Smooth muscle cell (in vitro differentiated cells): ENCODE measurements at regions not wholly inside any gene's neighbourhood (a gene's known extent, or its start where the extent isn't known, plus 50 kb on each side); places are given as distances from the start of the nearest gene placed in this dataset.

ENCODE experiments used
- DNase-seq: peaks from one replicate; lab custom pipeline; 2025; ENCODE audit not compliant: unreplicated experiment; lab: John Stamatoyannopoulos, UW
- H2AFZ ChIP-seq: fragments of 200-600 bp; sonication (generic); 2 replicates; pipeline ENCODE4 v1.6.0; 2016; ENCODE audit warnings: antibody characterized with exemption, low read depth, mild to moderate bottlenecking
- H3F3A ChIP-seq: fragments of 200-600 bp; sonication (generic); 2 replicates; pipeline ENCODE4 v1.6.0; 2017; ENCODE audit warnings: antibody characterized with exemption, low read depth
- H3K27ac ChIP-seq: fragments of 200-600 bp; sonication (generic); 2 replicates; pipeline ENCODE4 v1.5.1; 2016; ENCODE audit warnings: low read depth, mild to moderate bottlenecking
- H3K27me3 ChIP-seq: fragments of 200-600 bp; sonication (generic); 2 replicates; pipeline ENCODE4 v1.6.1; 2016; ENCODE audit warnings: low read depth, mild to moderate bottlenecking
- H3K36me3 ChIP-seq: fragments of 200-600 bp; sonication (generic); 2 replicates; pipeline ENCODE4 v1.5.1; 2016; ENCODE audit warnings: low read depth
- H3K4me1 ChIP-seq: fragments of 200-600 bp; sonication (generic); 2 replicates; pipeline ENCODE4 v1.5.1; 2016; ENCODE audit warnings: low read depth
- H3K4me2 ChIP-seq: fragments of 200-600 bp; sonication (generic); 2 replicates; pipeline ENCODE4 v1.6.0; 2016; ENCODE audit warnings: mild to moderate bottlenecking
- H3K4me3 ChIP-seq: fragments of 200-600 bp; sonication (generic); 2 replicates; pipeline ENCODE4 v1.5.1; 2016; ENCODE audit warnings: mild to moderate bottlenecking
- H3K79me2 ChIP-seq: fragments of 200-600 bp; sonication (generic); 2 replicates; pipeline ENCODE4 v1.6.0; 2016; ENCODE audit warnings: low read depth, mild to moderate bottlenecking
- H3K9ac ChIP-seq: fragments of 200-600 bp; sonication (generic); 2 replicates; pipeline ENCODE4 v1.6.0; 2016; ENCODE audit warnings: low read depth
- H3K9me3 ChIP-seq: fragments of 200-600 bp; sonication (generic); replicated peaks from 2 replicates; pipeline ENCODE4 v1.5.1; 2016; ENCODE audit warnings: low read depth
- H4K20me1 ChIP-seq: fragments of 200-600 bp; sonication (generic); 2 replicates; pipeline ENCODE4 v1.6.0; 2016; ENCODE audit warnings: low read depth
- WGBS: methylation state at CpG from one replicate; pipeline ENCODE4 v1.1.7; 2016; ENCODE audit warnings: low lambda C conversion rate; 5-methylcytosine and 5-hydroxymethylcytosine counted together
- TF ChIP-seq, protein P1 (sequence below): fragments of 200-600 bp; sonication (generic); IDR thresholded peaks from 2 replicates; pipeline ENCODE4 v1.5.1; 2017; ENCODE audit warnings: borderline replicate concordance, mild to moderate bottlenecking, antibody characterized with exemption; ENCODE audit not compliant: insufficient read depth, poor library complexity, severe bottlenecking

DNA sequence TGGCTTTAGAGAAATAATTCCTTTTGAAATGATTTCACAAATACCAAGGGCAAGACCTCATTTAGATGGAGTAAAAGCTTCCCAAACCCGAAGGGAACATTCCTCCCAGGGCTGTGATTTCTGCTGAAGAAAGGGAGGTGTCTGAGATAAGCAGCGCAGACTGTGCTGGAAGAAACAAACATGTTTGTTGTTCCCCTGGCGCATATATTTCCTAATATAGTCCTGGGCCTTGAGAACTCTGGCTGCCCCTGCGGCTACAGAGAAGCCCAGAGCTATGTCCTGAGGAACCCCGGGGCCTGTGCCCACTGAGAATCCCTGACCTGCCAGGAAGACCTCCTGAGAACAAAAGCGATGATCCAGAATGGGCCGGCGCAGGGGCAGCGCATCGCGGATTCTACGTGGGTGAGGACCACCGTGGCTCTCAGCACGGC, 372.6 kb upstream of the NT5C1B start:
- Histone ChIP-seq H3K4me1 (no peaks in the 10 kb centered on the region), H3K36me3 (no peaks in the 10 kb centered on the region), H3K4me3 (no peak overlapping the region), H3K79me2 (no peaks in the 10 kb centered on the region), H3K27me3 (no peaks in the 10 kb centered on the region), H3K9ac (no peak overlapping the region), H3K4me2 (no peak overlapping the region), H3K9me3 (no peaks in the 10 kb centered on the region), H4K20me1 (no peaks in the 10 kb centered on the region), H2AFZ (no peak overlapping the region), H3F3A (no peaks in the 10 kb centered on the region), H3K27ac (no peak overlapping the region)
- no peak for DNase-seq
- TF ChIP-seq, protein P1, sequence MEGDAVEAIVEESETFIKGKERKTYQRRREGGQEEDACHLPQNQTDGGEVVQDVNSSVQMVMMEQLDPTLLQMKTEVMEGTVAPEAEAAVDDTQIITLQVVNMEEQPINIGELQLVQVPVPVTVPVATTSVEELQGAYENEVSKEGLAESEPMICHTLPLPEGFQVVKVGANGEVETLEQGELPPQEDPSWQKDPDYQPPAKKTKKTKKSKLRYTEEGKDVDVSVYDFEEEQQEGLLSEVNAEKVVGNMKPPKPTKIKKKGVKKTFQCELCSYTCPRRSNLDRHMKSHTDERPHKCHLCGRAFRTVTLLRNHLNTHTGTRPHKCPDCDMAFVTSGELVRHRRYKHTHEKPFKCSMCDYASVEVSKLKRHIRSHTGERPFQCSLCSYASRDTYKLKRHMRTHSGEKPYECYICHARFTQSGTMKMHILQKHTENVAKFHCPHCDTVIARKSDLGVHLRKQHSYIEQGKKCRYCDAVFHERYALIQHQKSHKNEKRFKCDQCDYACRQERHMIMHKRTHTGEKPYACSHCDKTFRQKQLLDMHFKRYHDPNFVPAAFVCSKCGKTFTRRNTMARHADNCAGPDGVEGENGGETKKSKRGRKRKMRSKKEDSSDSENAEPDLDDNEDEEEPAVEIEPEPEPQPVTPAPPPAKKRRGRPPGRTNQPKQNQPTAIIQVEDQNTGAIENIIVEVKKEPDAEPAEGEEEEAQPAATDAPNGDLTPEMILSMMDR = no peak
- 92% methylated on average over 14 of the region's 14 CpGs for WGBS

DNA sequence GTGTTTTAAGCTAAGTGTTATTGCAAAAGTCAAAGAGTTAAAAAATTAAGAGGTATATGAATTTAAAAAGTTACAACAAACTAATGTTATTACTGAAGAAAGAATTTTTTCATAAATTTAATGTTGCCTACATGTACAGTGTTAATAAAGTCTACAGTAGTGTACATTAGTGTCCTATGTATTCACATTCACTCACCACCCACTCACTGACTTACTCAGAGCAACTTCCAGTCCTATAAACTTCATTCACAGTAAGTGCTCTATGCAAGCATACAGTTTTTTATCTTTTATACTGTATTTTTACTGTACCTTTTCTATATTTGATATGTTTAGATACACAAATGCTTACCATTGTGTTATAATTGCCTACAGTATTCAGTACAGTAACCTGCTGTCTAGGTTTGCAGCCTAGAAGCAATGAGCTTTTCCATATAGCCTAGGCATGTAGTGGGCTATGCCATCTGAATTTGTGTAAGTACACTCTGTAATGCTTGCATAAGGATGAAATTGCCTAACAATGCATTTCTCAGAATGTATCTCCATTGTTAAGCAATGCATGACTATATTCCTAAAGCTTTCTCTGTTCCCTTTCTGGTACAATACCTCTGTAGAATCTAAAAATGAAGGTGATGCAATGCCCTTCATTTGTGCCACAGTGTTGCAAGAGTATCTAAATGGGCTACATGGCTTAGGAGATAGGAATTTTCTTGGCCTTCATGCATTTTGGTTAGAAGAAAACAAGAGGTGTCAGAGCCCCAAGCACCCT, 370.8 kb upstream of the NT5C1B start:
- Histone ChIP-seq H3F3A (no peaks in the 10 kb centered on the region), H3K36me3 (no peaks in the 10 kb centered on the region), H3K4me2 (no peak overlapping the region), H4K20me1 (no peaks in the 10 kb centered on the region), H2AFZ (no peak overlapping the region), H3K4me1 (no peaks in the 10 kb centered on the region), H3K79me2 (no peaks in the 10 kb centered on the region), H3K27ac (no peak overlapping the region), H3K9ac (no peak overlapping the region), H3K4me3 (no peak overlapping the region), H3K27me3 (no peaks in the 10 kb centered on the region), H3K9me3 (no peaks in the 10 kb centered on the region)
- DNase-seq = no peak
- TF ChIP-seq, protein P1 = no peak

DNA sequence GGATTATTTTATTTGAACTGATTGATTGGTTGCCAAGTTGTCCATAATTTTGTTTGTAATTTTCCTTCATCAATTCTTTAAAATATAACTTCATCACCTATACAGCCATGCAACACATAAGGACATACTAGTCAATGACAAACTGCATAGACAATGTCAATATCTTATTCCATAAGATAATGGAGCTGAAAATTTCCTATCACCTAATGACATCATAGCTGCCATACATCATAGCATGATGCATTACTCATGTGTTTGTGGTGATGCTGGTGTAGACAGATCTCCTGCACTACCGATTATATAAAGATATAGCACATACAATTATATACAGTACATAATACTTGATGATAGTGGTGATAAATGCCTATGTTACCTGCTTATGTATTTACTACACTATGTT, 369.8 kb upstream of the NT5C1B start:
- TF ChIP-seq, protein P1 = no peak

DNA sequence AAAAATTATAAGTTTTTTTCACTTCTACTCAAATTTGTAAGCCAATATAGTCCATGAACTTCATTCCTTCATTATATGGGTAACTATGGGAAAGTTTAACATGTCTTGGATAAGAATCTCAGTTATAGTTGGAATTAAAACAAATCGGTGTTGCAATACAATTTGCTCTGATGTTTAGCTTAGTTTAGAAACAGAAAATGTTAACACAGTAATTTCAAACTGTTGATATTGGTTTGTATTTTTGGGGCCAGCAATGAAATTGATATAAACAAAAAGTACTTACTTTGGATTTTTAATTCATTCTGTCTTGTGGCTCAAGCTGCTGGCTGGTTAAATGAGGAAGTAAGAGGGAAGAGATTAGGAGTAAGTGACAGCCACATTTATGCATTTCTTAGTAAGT, 368.5 kb upstream of the NT5C1B start:
- Histone ChIP-seq H3K27me3 (no peaks in the 10 kb centered on the region), H3K79me2 (no peaks in the 10 kb centered on the region), H3K4me2 (no peak overlapping the region), H3K9me3 (no peaks in the 10 kb centered on the region), H4K20me1 (no peaks in the 10 kb centered on the region), H3F3A (no peaks in the 10 kb centered on the region), H2AFZ (no peak overlapping the region), H3K9ac (no peak overlapping the region), H3K4me1 (no peaks in the 10 kb centered on the region), H3K36me3 (no peaks in the 10 kb centered on the region), H3K27ac (no peak overlapping the region), H3K4me3 (no peak overlapping the region)
- no peak for DNase-seq
- TF ChIP-seq, protein P1 = no peak
- whole genome bisulfite sequencing = 96% methylated on average over 1 of the region's 1 CpG

More for the DNA sequence above, 369.8 kb upstream of the NT5C1B start:
- Histone ChIP-seq H3K4me3 (no peak overlapping the region), H3K4me2 (no peak overlapping the region), H3K79me2 (no peaks in the 10 kb centered on the region), H4K20me1 (no peaks in the 10 kb centered on the region), H3F3A (no peaks in the 10 kb centered on the region), H2AFZ (no peak overlapping the region), H3K9ac (no peak overlapping the region), H3K27ac (no peak overlapping the region), H3K9me3 (no peaks in the 10 kb centered on the region), H3K36me3 (no peaks in the 10 kb centered on the region), H3K4me1 (no peaks in the 10 kb centered on the region), H3K27me3 (no peaks in the 10 kb centered on the region)
- 89% methylated on average over 1 of the region's 1 CpG for WGBS
- no peak for DNase-seq
